Adrenal gland (tissue), 5 donors: ENCODE measurements at regions not wholly inside any gene's neighbourhood (a gene's known extent, or its start where the extent isn't known, plus 50 kb on each side); places are given as distances from the start of the nearest gene placed in this dataset.

Experiments used
- POLR2A ChIP-seq, 2 donors: fragments of 450-650 bp; IDR thresholded peaks; one replicate each; pipeline ENCODE4 v1.6.1; 2017; ENCODE audit warnings: antibody characterized with exemption in 2 of 2, mild to moderate bottlenecking in 2 of 2, moderate library complexity in 1 of 2
- TF ChIP-seq, protein P1 (sequence below), 6 experiments: fragments of 450-650 bp in 4 of 6; fragments of 200-600 bp in 2 of 6; sonication (generic) in 1 of 6; IDR thresholded peaks; 1 replicate in 5 of 6; 2 replicates in 1 of 6; pipeline versions ENCODE4 v1.5.1 to v1.8.0; 2016 to 2021; ENCODE audit warnings: antibody characterized with exemption in 6 of 6, mild to moderate bottlenecking in 2 of 6, moderate library complexity in 1 of 6
- donor health status: DM: no; HTN: no; CAD: no.

GRCh38 chr6:30272032-30272431, 54.7 kb upstream of the TRIM39 start:
- TF ChIP-seq, protein P1, sequence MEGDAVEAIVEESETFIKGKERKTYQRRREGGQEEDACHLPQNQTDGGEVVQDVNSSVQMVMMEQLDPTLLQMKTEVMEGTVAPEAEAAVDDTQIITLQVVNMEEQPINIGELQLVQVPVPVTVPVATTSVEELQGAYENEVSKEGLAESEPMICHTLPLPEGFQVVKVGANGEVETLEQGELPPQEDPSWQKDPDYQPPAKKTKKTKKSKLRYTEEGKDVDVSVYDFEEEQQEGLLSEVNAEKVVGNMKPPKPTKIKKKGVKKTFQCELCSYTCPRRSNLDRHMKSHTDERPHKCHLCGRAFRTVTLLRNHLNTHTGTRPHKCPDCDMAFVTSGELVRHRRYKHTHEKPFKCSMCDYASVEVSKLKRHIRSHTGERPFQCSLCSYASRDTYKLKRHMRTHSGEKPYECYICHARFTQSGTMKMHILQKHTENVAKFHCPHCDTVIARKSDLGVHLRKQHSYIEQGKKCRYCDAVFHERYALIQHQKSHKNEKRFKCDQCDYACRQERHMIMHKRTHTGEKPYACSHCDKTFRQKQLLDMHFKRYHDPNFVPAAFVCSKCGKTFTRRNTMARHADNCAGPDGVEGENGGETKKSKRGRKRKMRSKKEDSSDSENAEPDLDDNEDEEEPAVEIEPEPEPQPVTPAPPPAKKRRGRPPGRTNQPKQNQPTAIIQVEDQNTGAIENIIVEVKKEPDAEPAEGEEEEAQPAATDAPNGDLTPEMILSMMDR (IDR thresholded peaks at IDR 0.05) = no peak
- no peak for TF ChIP-seq POLR2A (IDR thresholded peaks at IDR 0.05)
